Ovary (tissue), 3 donors: ENCODE measurements at regions not wholly inside any gene's neighbourhood (a gene's known extent, or its start where the extent isn't known, plus 50 kb on each side); places are given as distances from the start of the nearest gene placed in this dataset.

Experiments used
- CTCF ChIP-seq, 3 donors: fragments of 450-650 bp in 2 of 3; fragments of 200-600 bp in 1 of 3; IDR thresholded peaks; one replicate each; pipeline versions ENCODE4 v1.5.1 to v1.8.0; 2016 to 2022; ENCODE audit warnings: antibody characterized with exemption in 3 of 3, mild to moderate bottlenecking in 1 of 3
- EP300 ChIP-seq: sonication (generic); formaldehyde crosslinking; IDR thresholded peaks from one replicate; pipeline ENCODE4 v1.6.1; 2017; ENCODE audit warnings: antibody characterized with exemption
- POLR2A ChIP-seq: fragments of 450-650 bp; IDR thresholded peaks from one replicate; pipeline ENCODE4 v1.6.1; 2017; ENCODE audit warnings: antibody characterized with exemption, mild to moderate bottlenecking, moderate library complexity
- donor health status: DM: no; HTN: no; CAD: no.

DNA sequence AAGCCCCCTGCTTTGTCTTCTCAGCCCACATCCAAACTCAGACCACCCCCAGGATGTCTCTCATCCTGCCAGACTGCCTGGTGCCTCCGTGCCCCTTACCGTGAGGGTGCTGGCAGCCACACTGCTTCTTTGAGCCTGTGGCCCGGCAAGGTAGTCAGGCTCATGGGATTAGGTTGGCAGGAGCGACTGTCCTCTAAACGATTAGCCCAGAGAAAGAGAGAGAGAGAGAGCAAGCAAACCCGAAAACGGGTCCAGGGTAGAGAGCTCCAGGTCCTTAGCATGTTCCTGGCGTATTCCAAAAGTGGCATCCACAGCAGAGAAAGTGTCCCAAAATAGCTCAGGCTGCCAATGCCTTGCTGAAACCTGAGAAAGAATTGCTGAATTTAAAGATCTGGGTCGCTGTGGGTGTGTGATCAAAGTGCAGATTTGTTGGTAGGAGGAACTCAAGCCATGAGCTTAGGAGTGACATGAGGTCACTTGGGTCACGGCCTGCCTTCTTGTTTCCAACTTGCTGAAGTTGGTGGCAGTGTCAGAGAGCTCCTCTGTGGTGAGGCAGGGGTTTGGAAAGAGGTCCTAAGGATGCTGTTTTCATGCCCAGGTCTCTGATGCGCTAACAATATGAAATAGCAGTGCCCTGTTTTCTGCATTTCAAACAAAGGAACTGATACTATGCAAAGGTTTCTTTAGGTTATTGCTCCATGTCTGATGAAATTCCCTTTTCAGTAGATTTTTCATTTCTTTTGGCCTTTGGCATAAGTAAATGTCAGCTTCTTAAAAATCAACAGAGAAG, 81.6 kb downstream of the RTL9 start:
- TF ChIP-seq CTCF (IDR thresholded peaks at IDR 0.05) (no peak), EP300 (no peak), POLR2A (no peak)
